Activated T-helper 1 cell treated with Interleukin-2 at 50 U/mL for 16 hours (primary cell): ENCODE measurements at regions not wholly inside any gene's neighbourhood (a gene's known extent, or its start where the extent isn't known, plus 50 kb on each side); places are given as distances from the start of the nearest gene placed in this dataset.
"Not testable (repeated sequence)": the region's sequence is repeated elsewhere in the genome, so short reads cannot be mapped to it uniquely, and the experiment has no call there.

Experiments used
- DNase-seq: peaks from one replicate; pipeline ENCODE4 v3.0.0-alpha.2; 2020; ENCODE audit warnings: low read depth

DNA sequence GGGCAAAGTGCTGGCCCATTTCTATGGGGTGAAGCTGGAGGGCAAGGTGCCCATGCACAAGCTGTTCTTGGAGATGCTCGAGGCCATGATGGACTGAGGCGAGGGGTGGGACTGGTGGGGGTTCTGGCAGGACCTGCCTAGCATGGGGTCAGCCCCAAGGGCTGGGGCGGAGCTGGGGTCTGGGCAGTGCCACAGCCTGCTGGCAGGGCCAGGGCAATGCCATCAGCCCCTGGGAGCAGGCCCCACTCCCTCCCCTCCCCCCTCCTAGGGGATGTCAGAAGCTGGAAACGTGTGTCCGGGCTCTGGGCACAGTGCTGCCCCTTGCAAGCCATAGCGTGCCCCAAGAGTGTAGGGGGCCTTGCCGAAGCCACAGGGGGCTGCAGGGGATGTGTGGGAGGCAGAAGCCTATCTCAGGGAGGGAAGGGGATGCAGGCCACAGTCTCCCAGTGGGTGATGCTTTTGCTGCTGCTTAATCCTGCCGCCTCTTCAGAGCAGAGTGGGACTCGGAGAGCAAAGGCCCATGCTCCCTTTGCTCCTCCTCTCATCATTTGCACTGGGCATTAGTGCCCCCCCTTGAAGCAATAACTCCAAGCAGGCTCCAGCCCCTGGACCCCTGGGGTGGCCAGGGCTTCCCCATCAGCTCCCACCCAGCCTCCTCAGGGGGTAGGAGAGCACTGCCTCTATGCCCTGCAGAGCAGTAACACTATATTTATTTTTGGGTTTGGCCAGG is 85.2 kb downstream of the MRPL57 start:
- not testable (repeated sequence) for DNase-seq

GRCh38 chr13:21263909-21264308 is 87.5 kb downstream of the MRPL57 start:
- DNase-seq, result not testable (repeated sequence)

DNA sequence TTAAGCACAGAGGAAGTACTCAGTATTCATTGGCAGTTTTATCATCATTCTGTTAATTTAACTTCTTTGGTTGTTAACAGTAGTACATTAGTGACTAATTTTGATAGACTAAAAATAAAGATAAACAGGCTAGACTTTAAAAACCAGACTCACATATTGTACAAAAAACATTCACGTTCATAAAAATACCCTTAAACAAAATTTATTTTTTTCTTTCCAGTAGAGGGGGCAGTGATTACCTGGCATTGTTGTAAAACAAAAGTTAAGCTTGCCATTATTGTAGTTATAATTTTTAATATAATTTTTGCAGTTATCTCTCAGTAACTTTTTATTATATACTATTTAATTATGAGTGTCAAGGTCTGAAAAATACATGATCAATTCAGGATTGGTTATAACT is 92.0 kb downstream of the MRPL57 start:
- not testable (repeated sequence) for DNase-seq

DNA sequence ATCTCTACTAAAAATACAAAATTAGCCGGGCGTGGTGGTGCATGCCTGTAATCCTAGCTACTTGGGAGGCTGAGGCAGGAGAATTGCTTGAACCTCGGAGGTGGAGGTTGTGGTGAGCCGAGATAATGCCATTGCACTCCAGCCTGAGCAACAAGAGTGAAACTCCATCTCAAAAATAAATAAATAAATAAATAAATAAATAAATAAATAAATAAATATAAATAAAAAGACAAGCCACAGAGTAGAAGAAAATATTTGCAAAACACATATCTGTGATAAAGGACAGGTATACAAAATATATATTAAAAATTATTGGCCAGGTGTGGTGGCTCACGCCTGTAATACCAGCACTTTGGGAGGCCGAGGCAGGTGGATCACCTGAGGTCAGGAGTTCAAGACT is 96.0 kb downstream of the MRPL57 start:
- not testable (repeated sequence) for DNase-seq

DNA sequence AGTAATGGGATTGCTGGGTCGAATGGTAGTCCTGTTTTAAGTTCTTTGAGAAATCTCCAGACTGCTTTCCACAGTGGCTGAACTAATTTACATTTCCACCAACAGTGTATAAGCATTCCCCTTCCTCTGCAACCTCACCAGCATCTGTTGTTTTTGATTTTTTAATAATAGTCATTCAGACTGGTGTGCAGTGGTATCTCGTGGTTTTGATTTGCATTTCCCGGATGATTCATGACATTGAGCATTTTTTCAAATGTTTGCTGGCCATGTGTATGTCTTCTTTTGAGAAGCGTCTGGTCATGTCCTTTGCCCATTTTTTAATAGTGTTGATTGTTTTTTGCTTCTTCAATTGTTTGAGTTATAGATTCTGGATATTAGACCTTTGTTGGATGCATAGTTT is 98.0 kb downstream of the MRPL57 start:
- DNase-seq, result not testable (repeated sequence)

DNA sequence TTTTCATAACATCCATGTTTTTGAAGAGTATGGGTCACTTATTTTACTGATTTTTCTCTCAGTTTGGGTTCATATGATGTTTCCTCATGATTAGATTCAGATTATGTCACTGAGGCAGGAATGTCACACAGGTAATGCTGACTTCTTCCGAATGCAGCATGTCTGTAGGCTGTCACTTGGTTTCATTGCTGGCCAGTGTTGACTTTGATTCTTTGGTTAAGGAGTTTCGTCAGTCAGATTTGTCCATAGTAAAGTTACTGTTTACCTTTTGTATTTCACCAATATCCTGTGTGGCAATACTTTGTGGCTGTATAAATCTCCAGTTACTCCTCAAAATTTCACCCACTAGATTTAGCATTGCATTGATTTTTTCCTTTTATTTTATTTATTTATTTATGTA is 105.6 kb downstream of the MRPL57 start:
- DNase-seq, result no peak

DNA sequence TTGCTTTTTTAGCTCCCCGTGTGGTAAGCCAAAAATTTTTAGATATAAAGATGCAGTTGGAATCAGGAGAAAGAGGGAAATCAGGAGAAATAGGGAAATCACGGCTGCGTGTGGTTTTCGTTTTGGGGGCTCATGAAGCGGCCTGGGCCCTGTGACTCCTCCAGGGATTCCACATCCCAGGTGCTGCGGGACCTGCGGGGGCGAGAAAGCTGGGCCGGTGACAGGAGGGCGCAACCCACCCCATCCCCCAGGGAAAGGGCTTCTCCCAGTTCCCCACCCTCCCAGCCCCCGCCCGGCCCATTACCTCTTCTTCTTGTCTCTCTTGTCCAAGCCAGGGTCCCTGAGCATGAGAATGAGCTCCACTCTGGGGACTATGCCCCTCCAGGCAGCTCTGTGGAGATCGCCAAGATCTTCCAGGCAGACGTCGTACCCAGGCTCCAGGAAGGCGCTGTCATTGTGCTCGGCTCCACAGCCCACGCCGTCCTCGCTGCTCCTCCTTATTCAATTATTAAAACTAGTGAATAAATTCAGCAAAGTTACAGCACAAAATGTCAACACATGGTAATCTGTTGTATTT is 111.0 kb downstream of the MRPL57 start:
- DNase-seq, result no peak

DNA sequence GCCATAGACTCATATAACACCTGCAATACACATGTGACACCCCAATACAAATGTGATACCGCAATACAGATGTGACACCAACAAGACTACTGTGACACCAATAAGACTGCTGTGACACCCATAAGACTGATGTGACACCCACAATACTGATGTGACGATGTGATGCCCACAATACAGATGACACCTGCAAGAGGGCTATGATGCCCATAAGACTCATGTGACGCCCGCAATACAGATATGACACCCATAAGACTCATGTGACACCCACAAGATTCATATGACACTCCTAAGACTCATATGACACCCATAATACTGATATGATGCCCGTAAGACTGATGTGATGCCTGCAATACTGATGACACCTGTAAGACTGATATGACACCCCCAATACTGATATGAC is 113.0 kb downstream of the MRPL57 start:
- no peak for DNase-seq

GRCh38 chr13:21290442-21291002 is 114.1 kb downstream of the MRPL57 start:
- DNase-seq, result not testable (repeated sequence)

DNA sequence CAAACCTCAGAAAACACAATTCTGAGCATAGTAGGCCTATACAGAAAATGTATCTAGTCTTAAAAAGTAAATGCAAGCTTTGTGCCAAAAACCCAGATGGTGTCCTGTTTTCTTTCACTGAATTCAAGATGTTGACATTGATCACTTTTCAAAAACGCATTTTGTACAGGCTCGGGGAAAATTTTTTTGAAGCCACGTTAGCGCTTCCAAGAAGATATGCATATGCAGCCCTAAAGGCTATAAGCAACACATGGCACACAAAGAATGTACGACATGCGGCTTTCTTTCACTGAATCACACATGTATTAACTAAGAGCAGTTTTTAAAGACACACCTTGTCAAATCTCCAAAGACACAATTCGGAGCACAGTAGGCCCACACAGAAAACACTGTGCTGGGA is 115.4 kb downstream of the MRPL57 start:
- DNase-seq, result no peak

DNA sequence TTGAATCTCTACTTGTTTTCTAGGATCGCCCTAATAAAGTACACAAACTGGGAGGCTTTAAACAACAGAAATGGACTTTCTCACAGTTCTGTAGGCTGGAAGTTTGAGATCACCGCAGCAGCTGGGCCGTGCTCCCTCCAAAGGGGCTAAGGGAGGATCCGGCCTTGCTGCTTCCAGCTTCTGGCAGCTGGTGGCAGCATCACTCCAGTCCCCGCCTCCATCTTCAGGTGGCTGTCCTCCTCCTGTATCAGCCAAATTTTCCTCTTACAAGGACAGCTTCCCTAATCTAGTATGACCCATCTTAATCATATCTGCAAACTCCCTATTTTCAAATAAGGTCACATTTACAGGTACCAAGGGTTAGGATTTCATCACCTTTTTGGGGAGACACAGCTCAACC is 120.5 kb downstream of the MRPL57 start:
- peak; percentile 20 for DNase-seq

GRCh38 chr13:21297447-21297846 is 121.0 kb downstream of the MRPL57 start:
- DNase-seq, result no peak

- peak; percentile 79 for DNase-seq
Observed at GRCh38 chr13:21297914-21298831, 121.7 kb downstream of the MRPL57 start.

DNA sequence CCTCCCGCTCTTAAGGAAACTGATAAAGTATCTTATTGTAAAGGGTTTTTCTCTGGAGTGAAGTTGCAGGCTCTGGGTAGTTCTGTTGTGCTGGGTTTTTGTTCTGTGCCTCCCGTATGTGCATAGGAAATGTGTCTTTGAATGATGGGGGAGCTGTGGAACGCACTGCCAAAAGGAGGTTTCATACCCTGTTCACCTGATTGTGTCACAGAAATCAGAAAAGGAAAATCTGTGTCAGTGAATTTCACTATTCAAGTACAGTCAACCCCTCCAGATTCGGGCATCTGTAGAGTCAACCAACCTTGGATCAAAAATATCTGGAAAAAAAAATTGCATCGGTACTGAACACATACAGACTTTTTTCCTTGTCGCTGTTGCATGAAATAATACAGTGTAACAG is 127.8 kb downstream of the MRPL57 start:
- no peak for DNase-seq

- not testable (repeated sequence) for DNase-seq
Observed at GRCh38 chr13:21306300-21307073, 130.0 kb downstream of the MRPL57 start.

DNA sequence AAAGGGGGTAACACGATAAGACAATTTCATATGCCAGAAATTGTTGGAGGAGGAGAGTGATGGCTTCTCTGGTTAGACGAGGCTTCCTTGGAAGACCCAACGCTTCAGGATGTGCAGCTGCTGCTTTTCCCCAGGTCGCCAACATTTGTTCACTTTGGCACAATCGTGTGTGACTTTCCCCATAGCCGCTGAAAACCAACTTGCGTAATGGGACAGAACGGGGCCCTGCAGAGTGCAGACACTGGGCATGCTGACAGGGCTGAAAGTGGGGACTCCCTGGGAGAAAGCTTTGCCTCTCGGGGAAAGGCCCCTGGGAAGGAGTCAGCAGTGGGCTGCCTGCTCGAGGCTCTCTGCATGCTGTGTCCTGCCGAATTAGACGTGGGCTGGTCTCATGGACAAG is 130.7 kb downstream of the MRPL57 start:
- not testable (repeated sequence) for DNase-seq

GRCh38 chr13:21308906-21309305 is 132.4 kb downstream of the MRPL57 start:
- no peak for DNase-seq

- DNase-seq, result no peak
Observed at GRCh38 chr13:21309542-21310172, 133.2 kb downstream of the MRPL57 start.

- DNase-seq, result no peak
Observed at GRCh38 chr13:21310220-21310619, 133.8 kb downstream of the MRPL57 start.

- not testable (repeated sequence) for DNase-seq
Observed at GRCh38 chr13:21314976-21315375, 138.5 kb downstream of the MRPL57 start.

- DNase-seq, result no peak
Observed at GRCh38 chr13:21316376-21316775, 139.9 kb downstream of the MRPL57 start.
